Keratinocyte (primary cell): ENCODE measurements at regions not wholly inside any gene's neighbourhood (a gene's known extent, or its start where the extent isn't known, plus 50 kb on each side); places are given as distances from the start of the nearest gene placed in this dataset.

Experiments used
- DNase-seq: peaks from one replicate; pipeline ENCODE4 v3.0.0-alpha.2; 2011; ENCODE audit warnings: low read depth, missing footprints, low spot score
- FAIRE-seq: peaks from 2 replicates; lab custom pipeline; 2011; peaks lifted over from hg19 to GRCh38; lab: Jason Lieb, UNC
- H2AFZ ChIP-seq: 2 replicates; pipeline ENCODE4 v1.6.0; 2012; ENCODE audit warnings: low read length, control low read depth, inconsistent platforms; ENCODE audit not compliant: control insufficient read depth
- H3K27ac ChIP-seq: 2 replicates; pipeline ENCODE4 v1.5.1; 2011; ENCODE audit warnings: low read length; ENCODE audit not compliant: control insufficient read depth, insufficient read depth
- H3K27me3 ChIP-seq: 3 replicates; pipeline ENCODE4 v1.6.0; 2011; ENCODE audit warnings: low read length; ENCODE audit not compliant: control insufficient read depth, insufficient read depth; ENCODE audit errors: extremely low read depth
- H3K36me3 ChIP-seq, 2 experiments: 2 replicates in 1 of 2; 3 replicates in 1 of 2; pipeline ENCODE4 v1.5.1; 2011; ENCODE audit warnings: low read length in 2 of 2, mild to moderate bottlenecking in 1 of 2; ENCODE audit not compliant: control insufficient read depth in 2 of 2, insufficient read depth in 2 of 2; ENCODE audit errors: extremely low read depth in 1 of 2
- H3K4me1 ChIP-seq: 3 replicates; pipeline ENCODE4 v1.5.1; 2011; ENCODE audit warnings: low read length; ENCODE audit not compliant: control insufficient read depth, insufficient read depth; ENCODE audit errors: extremely low read depth
- H3K4me2 ChIP-seq: 3 replicates; pipeline ENCODE4 v1.6.0; 2011; ENCODE audit warnings: low read depth, low read length; ENCODE audit not compliant: control insufficient read depth, insufficient read depth; ENCODE audit errors: extremely low read depth
- H3K4me3 ChIP-seq, 3 experiments: fragments of 200-600 bp in 1 of 3; sonication (generic) in 1 of 3; 2 replicates in 2 of 3; 3 replicates in 1 of 3; pipeline ENCODE4 v1.5.1; 2011 to 2016; ENCODE audit warnings: low read length in 3 of 3, mild to moderate bottlenecking in 3 of 3, control low read depth in 2 of 3, inconsistent platforms in 1 of 3, low read depth in 1 of 3, mixed read lengths in 1 of 3, mixed run types in 1 of 3, moderate library complexity in 1 of 3; ENCODE audit not compliant: control insufficient read depth in 2 of 3, insufficient read depth in 2 of 3; ENCODE audit errors: extremely low read depth in 1 of 3
- H3K79me2 ChIP-seq: 2 replicates; pipeline ENCODE4 v1.6.0; 2012; ENCODE audit warnings: low read length; ENCODE audit not compliant: control insufficient read depth, insufficient read depth
- H3K9ac ChIP-seq: 3 replicates; pipeline ENCODE4 v1.6.0; 2011; ENCODE audit warnings: low read length; ENCODE audit not compliant: control insufficient read depth, insufficient read depth; ENCODE audit errors: extremely low read depth
- H3K9me1 ChIP-seq: 3 replicates; pipeline ENCODE4 v1.6.0; 2011; ENCODE audit warnings: low read length; ENCODE audit not compliant: control insufficient read depth, insufficient read depth; ENCODE audit errors: extremely low read depth
- H3K9me3 ChIP-seq: 2 replicates; pipeline ENCODE4 v1.5.1; 2012; ENCODE audit warnings: low read depth, low read length; ENCODE audit not compliant: control insufficient read depth
- H4K20me1 ChIP-seq: 3 replicates; pipeline ENCODE4 v1.6.0; 2011; ENCODE audit warnings: low read length; ENCODE audit not compliant: control insufficient read depth, insufficient read depth; ENCODE audit errors: extremely low read depth
- CTCF ChIP-seq, 3 experiments: IDR thresholded peaks in 1 of 3; conservative IDR thresholded peaks in 1 of 3; optimal IDR thresholded peaks in 1 of 3; 2 replicates in 2 of 3; 3 replicates in 1 of 3; pipeline versions ENCODE3 to v1.5.1; 2011; ENCODE audit warnings: low read length in 3 of 3, mild to moderate bottlenecking in 3 of 3, moderate library complexity in 2 of 3, control low read depth in 1 of 3, inconsistent platforms in 1 of 3; ENCODE audit not compliant: insufficient read depth in 2 of 3; ENCODE audit errors: extremely low read depth in 1 of 3
- EZH2 ChIP-seq: IDR thresholded peaks from one replicate; pipeline ENCODE4 v1.6.1; 2012; ENCODE audit warnings: inconsistent platforms, mild to moderate bottlenecking, low read length, moderate library complexity
- dilution Hi-C: fragments of 300-500 bp; cut with MboI; formaldehyde crosslinking; loops from one replicate; pipeline ENCODE4 v1.7.0; 2020; ENCODE audit warnings: low sequenced_read_pairs; ENCODE audit not compliant: extremely low pct_ligation_motif_present

GRCh38 chrX:117215683-117216082 lies 752.9 kb upstream of the CT83 start:
- TF ChIP-seq CTCF (optimal IDR thresholded peaks at IDR 0.05 in 1 of 3, IDR thresholded peaks at IDR 0.05 in 1 of 3, conservative IDR thresholded peaks at IDR 0.05 in 1 of 3; ENCODE audit: extremely low read depth in 1 of 3, insufficient read depth in 2 of 3, low read length in 3 of 3), result no peak
- no peak for TF ChIP-seq EZH2
- Histone ChIP-seq H3K4me2 (no peak overlapping the region), H3K9me1 (no peaks in the 10 kb centered on the region), H3K27me3 (no peaks in the 10 kb centered on the region), H3K27ac (no peak overlapping the region), H2AFZ (no peak overlapping the region), H4K20me1 (no peaks in the 10 kb centered on the region), H3K9ac (no peak overlapping the region), H3K36me3 (no peaks in the 10 kb centered on the region), H3K4me3 (no peak overlapping the region), H3K4me1 (no peaks in the 10 kb centered on the region), H3K79me2 (no peaks in the 10 kb centered on the region), H3K9me3 (no peaks in the 10 kb centered on the region)
- DNase-seq (no peak), FAIRE-seq (no peak)
- dilution Hi-C loops, result no loop called here

GRCh38 chrX:117196481-117196880 lies 733.7 kb upstream of the CT83 start:
- FAIRE-seq, result no peak

More at GRCh38 chrX:117196481-117196880, 733.7 kb upstream of the CT83 start:
- no peak overlapping the region for H3K4me3 ChIP-seq
- no peak overlapping the region for H3K4me2 ChIP-seq
- no peaks in the 10 kb centered on the region for H3K4me1 ChIP-seq
- no peaks in the 10 kb centered on the region for H3K9me3 ChIP-seq
- dilution Hi-C loops, result no loop called here
- no peak overlapping the region for H3K27ac ChIP-seq
- H3K9ac ChIP-seq, result no peak overlapping the region
- H3K9me1 ChIP-seq, result no peaks in the 10 kb centered on the region
- H3K36me3 ChIP-seq, result no peaks in the 10 kb centered on the region
- no peaks in the 10 kb centered on the region for H3K79me2 ChIP-seq
- DNase-seq, result no peak
- H2AFZ ChIP-seq, result no peak overlapping the region
- no peaks in the 10 kb centered on the region for H4K20me1 ChIP-seq
- no peaks in the 10 kb centered on the region for H3K27me3 ChIP-seq
- TF ChIP-seq CTCF (optimal IDR thresholded peaks at IDR 0.05 in 1 of 3, IDR thresholded peaks at IDR 0.05 in 1 of 3, conservative IDR thresholded peaks at IDR 0.05 in 1 of 3; ENCODE audit: extremely low read depth in 1 of 3, insufficient read depth in 2 of 3, low read length in 3 of 3) (no peak), EZH2 (no peak)
